ENCODE measurements at regions not wholly inside any gene's neighbourhood (a gene's known extent, or its start where the extent isn't known, plus 50 kb on each side); places are given as distances from the start of the nearest gene placed in this dataset.

DNA sequence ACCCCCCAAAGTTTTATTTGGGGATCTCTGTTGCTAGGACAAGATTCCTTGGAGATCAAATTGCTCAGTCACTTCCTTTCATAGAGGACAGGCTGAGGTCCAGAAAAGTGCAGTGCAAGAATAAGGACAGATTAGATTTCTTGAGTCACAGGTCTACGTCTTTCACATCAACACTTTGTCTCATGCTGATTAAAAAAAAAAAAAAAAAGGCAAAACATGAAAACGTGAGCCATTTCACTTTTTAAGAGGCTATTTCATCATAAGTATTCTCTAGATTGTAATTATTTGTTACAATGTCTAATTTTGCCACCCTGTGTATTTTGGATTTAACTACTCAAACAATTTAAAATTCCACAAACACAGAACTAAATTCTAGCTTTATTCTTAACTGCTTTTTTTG is 647.0 kb downstream of the TRAM1L1 start:
- Histone ChIP-seq H3K4me2 (ENCODE audit: insufficient read depth, low read length, poor library complexity, severe bottlenecking) (no peak overlapping the region), H2BK120ac (ENCODE audit: low read depth, low read length) (no peak overlapping the region), H3K27me3 (ENCODE audit: control insufficient read depth in 3 of 3, insufficient read depth in 3 of 3, low read depth in 1 of 3, low read length in 3 of 3) (no peaks in the 10 kb centered on the region), H3K79me1 (ENCODE audit: low read depth, low read length) (no peaks in the 10 kb centered on the region), H3K9me3 (replicated peaks in 1 of 2; ENCODE audit: control insufficient read depth in 2 of 2, insufficient read depth in 1 of 2, low read depth in 1 of 2, low read length in 2 of 2) (no peaks in the 10 kb centered on the region), H2AFZ (ENCODE audit: low read length) (no peak overlapping the region), H4K8ac (ENCODE audit: low read depth, low read length) (no peak overlapping the region), H2AK5ac (ENCODE audit: low read depth, low read length) (no peak overlapping the region), H3K9ac (ENCODE audit: low read depth, low read length, poor library complexity) (no peak overlapping the region), H2BK5ac (ENCODE audit: low read length) (no peak overlapping the region), H3K18ac (ENCODE audit: low read length) (no peak overlapping the region), H3K36me3 (replicated peaks in 1 of 2; ENCODE audit: control insufficient read depth in 2 of 2, insufficient read depth in 2 of 2, low read length in 2 of 2) (no peaks in the 10 kb centered on the region), H2BK15ac (ENCODE audit: low read length) (no peak overlapping the region), H3K4me3 (ENCODE audit: low read length in 2 of 2) (no peak overlapping the region), H3K27ac (replicated peaks; ENCODE audit: low read length) (no peak overlapping the region), H3K4me1 (ENCODE audit: control insufficient read depth in 2 of 2, insufficient read depth in 1 of 2, low read depth in 1 of 2, low read length in 2 of 2) (no peaks in the 10 kb centered on the region), H3K14ac (ENCODE audit: low read length) (no peak overlapping the region), H4K91ac (ENCODE audit: low read depth, low read length, poor library complexity) (no peak overlapping the region), H2BK12ac (ENCODE audit: low read length) (no peak overlapping the region), H3K23ac (ENCODE audit: low read depth, low read length, poor library complexity) (no peak overlapping the region), H3K4ac (ENCODE audit: low read length) (no peak overlapping the region)
- DNase-seq (ENCODE audit: low spot score): no peak
- no CpG with 5 or more reads among the region's 2 CpGs for WGBS, 2 donors (ENCODE audit: extremely low coverage in 2 of 2, insufficient read length in 2 of 2, insufficient replicate concordance in 1 of 2)

DNA sequence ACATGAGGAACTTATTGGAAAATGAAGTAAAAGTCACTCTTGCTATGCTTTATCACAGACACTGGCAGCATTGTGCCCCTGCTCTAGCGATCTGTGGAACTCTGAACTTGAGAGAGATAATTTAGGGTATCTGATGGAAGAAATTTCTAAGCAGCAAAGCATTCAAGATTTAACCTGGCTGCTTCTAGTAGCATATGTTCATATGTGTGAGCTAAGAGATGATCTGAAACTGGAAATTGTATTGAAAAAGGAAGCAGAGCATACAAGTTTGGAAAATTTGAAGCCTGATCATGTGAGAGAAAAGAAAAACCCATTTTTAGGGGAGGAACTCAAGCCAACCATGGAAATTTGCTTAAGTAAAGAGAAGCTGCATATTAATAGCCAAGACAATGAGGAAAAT is 657.7 kb downstream of the TRAM1L1 start:
- no peak overlapping the region for H4K91ac ChIP-seq (ENCODE audit: low read depth, low read length, poor library complexity)
- H2AK5ac ChIP-seq (ENCODE audit: low read depth, low read length): no peak overlapping the region
- H3K27me3 ChIP-seq (ENCODE audit: control insufficient read depth in 3 of 3, insufficient read depth in 3 of 3, low read depth in 1 of 3, low read length in 3 of 3): no peaks in the 10 kb centered on the region
- H3K4ac ChIP-seq (ENCODE audit: low read length): no peak overlapping the region
- H3K9me3 ChIP-seq (replicated peaks in 1 of 2; ENCODE audit: control insufficient read depth in 2 of 2, insufficient read depth in 1 of 2, low read depth in 1 of 2, low read length in 2 of 2): peaks cover 0 to 1% of the 10 kb centered on the region in 2 donors
- H3K4me1 ChIP-seq (ENCODE audit: control insufficient read depth in 2 of 2, insufficient read depth in 1 of 2, low read depth in 1 of 2, low read length in 2 of 2): peaks cover 0 to 2% of the 10 kb centered on the region in 2 donors
- no peak overlapping the region for H3K14ac ChIP-seq (ENCODE audit: low read length)
- H3K9ac ChIP-seq (ENCODE audit: low read depth, low read length, poor library complexity): no peak overlapping the region
- H3K27ac ChIP-seq (replicated peaks; ENCODE audit: low read length): no peak overlapping the region
- H2BK12ac ChIP-seq (ENCODE audit: low read length): no peak overlapping the region
- H2AFZ ChIP-seq (ENCODE audit: low read length): no peak overlapping the region
- H2BK15ac ChIP-seq (ENCODE audit: low read length): no peak overlapping the region
- no peaks in the 10 kb centered on the region for H3K36me3 ChIP-seq (replicated peaks in 1 of 2; ENCODE audit: control insufficient read depth in 2 of 2, insufficient read depth in 2 of 2, low read length in 2 of 2)
- no peak overlapping the region for H3K18ac ChIP-seq (ENCODE audit: low read length)
- no peaks in the 10 kb centered on the region for H3K79me1 ChIP-seq (ENCODE audit: low read depth, low read length)
- WGBS, 2 donors (ENCODE audit: extremely low coverage in 2 of 2, insufficient read length in 2 of 2, insufficient replicate concordance in 1 of 2): no CpG with 5 or more reads among the region's 1 CpG
- no peak overlapping the region for H3K23ac ChIP-seq (ENCODE audit: low read depth, low read length, poor library complexity)
- no peak for DNase-seq (ENCODE audit: low spot score)
- H4K8ac ChIP-seq (ENCODE audit: low read depth, low read length): no peak overlapping the region
- no peak overlapping the region for H2BK5ac ChIP-seq (ENCODE audit: low read length)
- H3K4me3 ChIP-seq (ENCODE audit: low read length in 2 of 2): no peak overlapping the region
- no peak overlapping the region for H3K4me2 ChIP-seq (ENCODE audit: insufficient read depth, low read length, poor library complexity, severe bottlenecking)
- H2BK120ac ChIP-seq (ENCODE audit: low read depth, low read length): no peak overlapping the region

DNA sequence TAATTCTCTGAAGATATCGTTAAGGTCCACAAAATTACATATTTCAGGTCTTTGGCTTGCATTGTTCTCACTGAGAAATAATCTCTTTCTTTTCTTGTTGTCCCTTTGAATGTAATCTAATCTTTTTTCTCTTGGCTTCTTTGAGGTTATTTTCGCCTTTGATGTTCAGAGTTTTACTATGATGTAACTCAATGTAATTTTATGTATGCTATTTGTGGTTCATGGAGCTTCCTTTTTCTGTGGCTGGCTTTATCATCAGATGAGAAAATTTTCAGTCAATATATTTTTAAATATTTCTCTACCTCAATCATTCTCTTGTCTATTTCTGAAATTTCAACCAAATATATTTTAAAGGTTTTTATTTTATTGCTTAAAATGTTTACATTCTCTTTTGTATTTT is 672.2 kb downstream of the TRAM1L1 start:
- no peaks in the 10 kb centered on the region for H3K4me1 ChIP-seq (ENCODE audit: control insufficient read depth in 2 of 2, insufficient read depth in 1 of 2, low read depth in 1 of 2, low read length in 2 of 2)
- H3K79me1 ChIP-seq (ENCODE audit: low read depth, low read length): no peaks in the 10 kb centered on the region
- H3K27me3 ChIP-seq (ENCODE audit: control insufficient read depth in 3 of 3, insufficient read depth in 3 of 3, low read depth in 1 of 3, low read length in 3 of 3): no peaks in the 10 kb centered on the region
- no peak overlapping the region for H2BK5ac ChIP-seq (ENCODE audit: low read length)
- WGBS, 2 donors (ENCODE audit: extremely low coverage in 2 of 2, insufficient read length in 2 of 2, insufficient replicate concordance in 1 of 2): no CpG with 5 or more reads among the region's 2 CpGs
- H3K36me3 ChIP-seq (replicated peaks in 1 of 2; ENCODE audit: control insufficient read depth in 2 of 2, insufficient read depth in 2 of 2, low read length in 2 of 2): no peaks in the 10 kb centered on the region
- no peak overlapping the region for H4K91ac ChIP-seq (ENCODE audit: low read depth, low read length, poor library complexity)
- H2AK5ac ChIP-seq (ENCODE audit: low read depth, low read length): no peak overlapping the region
- H2BK12ac ChIP-seq (ENCODE audit: low read length): no peak overlapping the region
- no peak overlapping the region for H3K4me3 ChIP-seq (ENCODE audit: low read length in 2 of 2)
- no peak overlapping the region for H3K23ac ChIP-seq (ENCODE audit: low read depth, low read length, poor library complexity)
- H3K4me2 ChIP-seq (ENCODE audit: insufficient read depth, low read length, poor library complexity, severe bottlenecking): no peak overlapping the region
- no peak overlapping the region for H3K4ac ChIP-seq (ENCODE audit: low read length)
- H2AFZ ChIP-seq (ENCODE audit: low read length): no peak overlapping the region
- H3K18ac ChIP-seq (ENCODE audit: low read length): no peak overlapping the region
- no peak overlapping the region for H2BK120ac ChIP-seq (ENCODE audit: low read depth, low read length)
- no peak overlapping the region for H3K14ac ChIP-seq (ENCODE audit: low read length)
- H2BK15ac ChIP-seq (ENCODE audit: low read length): no peak overlapping the region
- no peak overlapping the region for H3K27ac ChIP-seq (replicated peaks; ENCODE audit: low read length)
- DNase-seq (ENCODE audit: low spot score): no peak
- H4K8ac ChIP-seq (ENCODE audit: low read depth, low read length): no peak overlapping the region
- no peaks in the 10 kb centered on the region for H3K9me3 ChIP-seq (replicated peaks in 1 of 2; ENCODE audit: control insufficient read depth in 2 of 2, insufficient read depth in 1 of 2, low read depth in 1 of 2, low read length in 2 of 2)
- no peak overlapping the region for H3K9ac ChIP-seq (ENCODE audit: low read depth, low read length, poor library complexity)

DNA sequence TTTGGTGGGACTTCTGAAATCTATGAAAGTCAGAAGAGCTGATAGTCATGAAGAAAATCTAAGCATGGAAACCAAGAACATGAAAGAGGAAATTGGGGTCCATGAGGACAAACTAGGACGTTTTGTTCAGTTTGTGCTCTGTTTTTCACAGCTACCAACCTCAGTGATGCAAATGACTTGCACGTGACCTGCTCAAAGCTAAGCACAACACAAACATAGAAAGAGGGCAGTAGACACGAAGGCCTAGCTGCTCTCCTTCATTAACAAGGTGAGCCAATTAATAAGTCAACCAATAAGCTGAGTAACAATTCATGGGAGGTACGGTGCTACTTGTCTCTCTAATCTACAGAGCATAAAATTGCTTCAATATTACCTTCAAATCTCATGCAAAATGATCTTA is 684.1 kb downstream of the TRAM1L1 start:
- Histone ChIP-seq H2AK5ac (ENCODE audit: low read depth, low read length) (no peak overlapping the region), H2BK15ac (ENCODE audit: low read length) (no peak overlapping the region), H3K79me1 (ENCODE audit: low read depth, low read length) (no peaks in the 10 kb centered on the region), H3K27me3 (ENCODE audit: control insufficient read depth in 3 of 3, insufficient read depth in 3 of 3, low read depth in 1 of 3, low read length in 3 of 3) (no peaks in the 10 kb centered on the region), H3K18ac (ENCODE audit: low read length) (no peak overlapping the region), H2AFZ (ENCODE audit: low read length) (no peak overlapping the region), H3K14ac (ENCODE audit: low read length) (no peak overlapping the region), H2BK120ac (ENCODE audit: low read depth, low read length) (no peak overlapping the region), H3K23ac (ENCODE audit: low read depth, low read length, poor library complexity) (no peak overlapping the region), H3K9me3 (replicated peaks in 1 of 2; ENCODE audit: control insufficient read depth in 2 of 2, insufficient read depth in 1 of 2, low read depth in 1 of 2, low read length in 2 of 2) (no peaks in the 10 kb centered on the region), H3K27ac (replicated peaks; ENCODE audit: low read length) (no peak overlapping the region), H3K4ac (ENCODE audit: low read length) (no peak overlapping the region), H4K91ac (ENCODE audit: low read depth, low read length, poor library complexity) (no peak overlapping the region), H3K36me3 (replicated peaks in 1 of 2; ENCODE audit: control insufficient read depth in 2 of 2, insufficient read depth in 2 of 2, low read length in 2 of 2) (no peaks in the 10 kb centered on the region), H3K4me1 (ENCODE audit: control insufficient read depth in 2 of 2, insufficient read depth in 1 of 2, low read depth in 1 of 2, low read length in 2 of 2) (no peaks in the 10 kb centered on the region), H4K8ac (ENCODE audit: low read depth, low read length) (no peak overlapping the region), H2BK12ac (ENCODE audit: low read length) (no peak overlapping the region), H3K4me2 (ENCODE audit: insufficient read depth, low read length, poor library complexity, severe bottlenecking) (no peak overlapping the region), H2BK5ac (ENCODE audit: low read length) (no peak overlapping the region), H3K9ac (ENCODE audit: low read depth, low read length, poor library complexity) (no peak overlapping the region), H3K4me3 (ENCODE audit: low read length in 2 of 2) (no peak overlapping the region)
- DNase-seq (ENCODE audit: low spot score): no peak
- WGBS, 2 donors (ENCODE audit: extremely low coverage in 2 of 2, insufficient read length in 2 of 2, insufficient replicate concordance in 1 of 2): no CpG with 5 or more reads among the region's 4 CpGs

Measured in neuronal stem cell (in vitro differentiated cells).